ENCODE measurements at regions not wholly inside any gene's neighbourhood (a gene's known extent, or its start where the extent isn't known, plus 50 kb on each side); places are given as distances from the start of the nearest gene placed in this dataset.

DNA sequence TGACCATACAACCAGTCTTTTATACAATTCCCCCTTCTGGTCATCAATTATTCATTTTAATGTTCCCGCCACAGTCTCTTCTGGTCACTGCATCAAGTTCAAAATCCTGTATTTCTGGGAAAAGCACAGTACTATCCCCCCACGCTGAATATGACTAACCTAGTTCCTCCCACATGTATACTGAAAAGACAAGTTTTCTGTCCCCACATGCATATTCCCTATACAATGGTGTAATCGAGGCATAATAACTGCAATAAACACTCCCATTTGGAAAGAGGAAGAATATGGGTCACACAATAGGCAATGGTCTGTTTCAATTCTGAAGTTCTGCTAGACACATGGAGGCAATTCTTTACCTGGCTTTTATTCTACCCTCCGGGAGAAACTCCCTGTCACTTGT, 344.9 kb downstream of the EFNA5 start:
- TF ChIP-seq, protein P1, sequence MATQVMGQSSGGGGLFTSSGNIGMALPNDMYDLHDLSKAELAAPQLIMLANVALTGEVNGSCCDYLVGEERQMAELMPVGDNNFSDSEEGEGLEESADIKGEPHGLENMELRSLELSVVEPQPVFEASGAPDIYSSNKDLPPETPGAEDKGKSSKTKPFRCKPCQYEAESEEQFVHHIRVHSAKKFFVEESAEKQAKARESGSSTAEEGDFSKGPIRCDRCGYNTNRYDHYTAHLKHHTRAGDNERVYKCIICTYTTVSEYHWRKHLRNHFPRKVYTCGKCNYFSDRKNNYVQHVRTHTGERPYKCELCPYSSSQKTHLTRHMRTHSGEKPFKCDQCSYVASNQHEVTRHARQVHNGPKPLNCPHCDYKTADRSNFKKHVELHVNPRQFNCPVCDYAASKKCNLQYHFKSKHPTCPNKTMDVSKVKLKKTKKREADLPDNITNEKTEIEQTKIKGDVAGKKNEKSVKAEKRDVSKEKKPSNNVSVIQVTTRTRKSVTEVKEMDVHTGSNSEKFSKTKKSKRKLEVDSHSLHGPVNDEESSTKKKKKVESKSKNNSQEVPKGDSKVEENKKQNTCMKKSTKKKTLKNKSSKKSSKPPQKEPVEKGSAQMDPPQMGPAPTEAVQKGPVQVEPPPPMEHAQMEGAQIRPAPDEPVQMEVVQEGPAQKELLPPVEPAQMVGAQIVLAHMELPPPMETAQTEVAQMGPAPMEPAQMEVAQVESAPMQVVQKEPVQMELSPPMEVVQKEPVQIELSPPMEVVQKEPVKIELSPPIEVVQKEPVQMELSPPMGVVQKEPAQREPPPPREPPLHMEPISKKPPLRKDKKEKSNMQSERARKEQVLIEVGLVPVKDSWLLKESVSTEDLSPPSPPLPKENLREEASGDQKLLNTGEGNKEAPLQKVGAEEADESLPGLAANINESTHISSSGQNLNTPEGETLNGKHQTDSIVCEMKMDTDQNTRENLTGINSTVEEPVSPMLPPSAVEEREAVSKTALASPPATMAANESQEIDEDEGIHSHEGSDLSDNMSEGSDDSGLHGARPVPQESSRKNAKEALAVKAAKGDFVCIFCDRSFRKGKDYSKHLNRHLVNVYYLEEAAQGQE (IDR thresholded peaks at IDR 0.05; ENCODE audit: insufficient read depth in 1 of 2, low read depth in 2 of 2, low read length in 2 of 2) = no peak
- TF ChIP-seq TAF1 (IDR thresholded peaks at IDR 0.05; ENCODE audit: borderline replicate concordance, insufficient read depth, low read length) (no peak), FOXP2 (optimal IDR thresholded peaks at IDR 0.05; ENCODE audit: borderline replicate concordance, extremely low read depth, extremely low read length, insufficient read depth) (no peak), SIN3A (IDR thresholded peaks at IDR 0.05; ENCODE audit: borderline replicate concordance, insufficient read depth, low read length) (no peak)

DNA sequence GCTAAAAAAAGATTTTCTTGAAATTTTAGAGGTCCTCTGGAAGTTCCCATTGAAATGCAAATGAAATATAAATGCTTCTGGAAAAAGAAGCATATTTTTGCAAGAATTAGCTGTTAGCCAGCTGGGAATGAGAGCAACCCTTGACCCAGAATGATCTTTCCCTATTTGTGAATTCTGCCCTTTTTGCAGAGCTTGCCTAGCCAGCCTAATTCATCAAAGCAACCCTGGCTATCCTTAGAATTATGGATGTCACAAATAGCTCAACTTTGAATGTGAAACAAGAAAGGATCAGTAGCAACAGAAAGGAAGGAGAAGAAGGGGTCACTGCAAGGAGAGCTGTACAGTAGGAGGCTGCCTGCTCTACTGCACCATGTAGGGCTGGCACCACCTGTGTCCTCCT, 345.9 kb downstream of the EFNA5 start:
- TF ChIP-seq TAF1 (IDR thresholded peaks at IDR 0.05; ENCODE audit: borderline replicate concordance, insufficient read depth, low read length) (no peak), POLR2AphosphoS5 (IDR thresholded peaks at IDR 0.05; ENCODE audit: low read depth, low read length) (no peak), SIN3A (IDR thresholded peaks at IDR 0.05; ENCODE audit: borderline replicate concordance, insufficient read depth, low read length) (no peak), FOXP2 (optimal IDR thresholded peaks at IDR 0.05; ENCODE audit: borderline replicate concordance, extremely low read depth, extremely low read length, insufficient read depth) (no peak)
- TF ChIP-seq, protein P1 (IDR thresholded peaks at IDR 0.05; ENCODE audit: insufficient read depth in 1 of 2, low read depth in 2 of 2, low read length in 2 of 2) = no peak

DNA sequence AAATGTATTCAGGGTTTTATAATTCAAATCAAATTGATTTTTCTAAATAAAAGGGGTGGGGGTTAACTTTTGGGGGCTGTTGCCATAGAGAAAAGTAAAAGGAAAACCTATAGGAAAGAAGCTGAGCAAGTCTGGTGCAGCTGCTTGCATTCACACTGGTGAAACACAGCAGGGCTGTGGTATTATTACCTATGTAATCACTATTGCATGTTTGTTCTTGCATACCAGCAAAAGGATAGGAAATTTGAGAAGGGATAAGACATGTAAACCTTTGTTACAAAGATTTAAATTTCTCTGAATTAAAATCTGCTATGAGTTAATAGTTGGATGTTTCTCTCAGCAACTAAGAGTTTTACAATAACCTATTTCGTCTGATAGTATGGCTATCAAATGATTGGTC, 346.7 kb downstream of the EFNA5 start:
- TF ChIP-seq TAF1 (IDR thresholded peaks at IDR 0.05; ENCODE audit: borderline replicate concordance, insufficient read depth, low read length) (no peak), POLR2AphosphoS5 (IDR thresholded peaks at IDR 0.05; ENCODE audit: low read depth, low read length) (no peak), SIN3A (IDR thresholded peaks at IDR 0.05; ENCODE audit: borderline replicate concordance, insufficient read depth, low read length) (no peak), FOXP2 (optimal IDR thresholded peaks at IDR 0.05; ENCODE audit: borderline replicate concordance, extremely low read depth, extremely low read length, insufficient read depth) (no peak)
- TF ChIP-seq, protein P1 (IDR thresholded peaks at IDR 0.05; ENCODE audit: insufficient read depth in 1 of 2, low read depth in 2 of 2, low read length in 2 of 2) = no peak

DNA sequence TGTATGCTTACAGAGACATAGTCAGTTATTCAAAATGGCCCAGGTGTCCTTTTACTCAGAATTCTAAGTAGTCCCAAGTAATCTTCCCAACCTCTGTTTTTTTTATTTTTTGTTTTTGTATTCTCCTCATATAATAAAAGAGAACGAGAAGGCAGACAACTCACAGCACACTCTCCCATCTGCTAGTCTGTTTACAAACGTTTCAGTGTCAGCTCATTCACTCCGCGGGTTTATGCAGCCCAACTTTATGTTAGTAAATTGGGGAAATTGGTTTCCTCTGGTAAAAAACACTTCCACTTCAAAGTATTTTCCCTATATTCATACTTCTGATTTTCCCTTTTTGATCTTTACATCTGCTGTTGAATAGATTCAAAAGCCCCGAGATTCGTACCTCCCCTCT, 347.2 kb downstream of the EFNA5 start:
- TF ChIP-seq TAF1 (IDR thresholded peaks at IDR 0.05; ENCODE audit: borderline replicate concordance, insufficient read depth, low read length) = no peak
- TF ChIP-seq SIN3A (IDR thresholded peaks at IDR 0.05; ENCODE audit: borderline replicate concordance, insufficient read depth, low read length) = no peak

DNA sequence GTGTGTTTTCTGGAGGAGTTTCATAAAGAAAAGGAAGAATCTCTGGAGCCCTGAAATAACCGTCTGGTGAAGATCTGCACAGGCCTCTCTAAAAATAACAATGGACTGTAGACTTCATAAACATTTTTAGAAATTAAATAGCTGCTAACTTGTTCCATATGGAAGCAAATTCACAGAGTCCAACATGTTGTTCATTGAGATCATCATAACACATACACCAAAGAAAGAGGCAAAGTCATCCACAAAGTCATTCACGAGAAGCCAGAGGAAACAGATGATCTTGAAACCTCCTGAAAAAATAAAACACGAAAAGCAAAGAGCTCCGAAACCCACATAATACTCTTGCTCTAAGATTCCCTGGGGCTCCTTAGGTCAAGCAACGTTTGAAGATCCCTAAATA, 347.8 kb downstream of the EFNA5 start:
- TF ChIP-seq SIN3A (IDR thresholded peaks at IDR 0.05; ENCODE audit: borderline replicate concordance, insufficient read depth, low read length) = no peak
- TF ChIP-seq POLR2AphosphoS5 (IDR thresholded peaks at IDR 0.05; ENCODE audit: low read depth, low read length) = no peak
- TF ChIP-seq, protein P1 (IDR thresholded peaks at IDR 0.05; ENCODE audit: insufficient read depth in 1 of 2, low read depth in 2 of 2, low read length in 2 of 2) = no peak
- TF ChIP-seq TAF1 (IDR thresholded peaks at IDR 0.05; ENCODE audit: borderline replicate concordance, insufficient read depth, low read length) = no peak
- no peak for TF ChIP-seq FOXP2 (optimal IDR thresholded peaks at IDR 0.05; ENCODE audit: borderline replicate concordance, extremely low read depth, extremely low read length, insufficient read depth)

Measured in PFSK-1 (cell line).